ENCODE measurements at regions not wholly inside any gene's neighbourhood (a gene's known extent, or its start where the extent isn't known, plus 50 kb on each side); places are given as distances from the start of the nearest gene placed in this dataset.

DNA sequence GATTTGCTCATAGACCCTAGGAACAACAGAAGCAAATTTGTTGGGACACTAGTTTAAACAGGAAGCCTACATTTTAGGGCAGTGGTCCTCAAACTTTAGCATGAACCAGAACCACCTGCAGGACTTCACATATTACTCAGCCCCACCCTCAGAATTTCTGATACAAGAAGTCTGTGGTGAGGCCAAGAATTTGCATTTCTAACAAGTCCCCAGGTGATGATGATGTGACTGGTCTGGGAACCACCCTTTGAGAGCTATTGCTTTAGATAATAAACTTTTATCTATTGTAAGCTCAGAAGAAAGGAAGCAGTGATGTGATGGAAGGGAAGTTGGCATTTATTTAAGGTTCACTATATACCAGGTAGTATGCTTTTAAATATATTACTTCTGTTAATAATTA is 194.0 kb downstream of the FAM181B start:
- Histone ChIP-seq H3K79me2 (ENCODE audit: control insufficient read depth in 1 of 2, insufficient read depth in 2 of 2, low read length in 2 of 2) (no peaks in the 10 kb centered on the region), H3K27ac (ENCODE audit: low read depth, low read length) (no peak overlapping the region), H3K79me1 (ENCODE audit: low read depth, low read length) (no peaks in the 10 kb centered on the region), H3K56ac (replicated peaks; ENCODE audit: insufficient read length, low read depth, low read length) (no peak overlapping the region), H2BK5ac (ENCODE audit: low read depth, low read length) (no peak overlapping the region), H3K4me3 (ENCODE audit: extremely low read depth in 1 of 4, insufficient read depth in 2 of 4, low read depth in 3 of 4, low read length in 4 of 4) (no peak overlapping the region), H3K23me2 (ENCODE audit: low read depth, low read length) (no peaks in the 10 kb centered on the region), H2BK120ac (replicated peaks; ENCODE audit: low read depth, low read length) (no peak overlapping the region), H2AFZ (ENCODE audit: low read length) (no peak overlapping the region), H3K23ac (ENCODE audit: insufficient read length) (no peak overlapping the region), H4K91ac (replicated peaks; ENCODE audit: insufficient read length, low read length) (no peak overlapping the region), H2BK15ac (ENCODE audit: low read length) (no peak overlapping the region), H2AK5ac (ENCODE audit: low read depth, low read length) (no peak overlapping the region), H3K9ac (replicated peaks in 1 of 4; ENCODE audit: extremely low read depth in 1 of 4, low read depth in 3 of 4, low read length in 3 of 4) (no peak overlapping the region), H3K14ac (ENCODE audit: insufficient read length) (no peak overlapping the region), H3K9me3 (ENCODE audit: insufficient read depth in 2 of 2, low read depth in 1 of 2, low read length in 1 of 2) (no peaks in the 10 kb centered on the region), H3K36me3 (ENCODE audit: control insufficient read depth in 2 of 4, insufficient read depth in 4 of 4, low read length in 3 of 4) (no peaks in the 10 kb centered on the region), H2BK20ac (ENCODE audit: low read length) (no peak overlapping the region), H3K4me2 (ENCODE audit: insufficient read depth in 1 of 2, low read depth in 2 of 2, low read length in 2 of 2) (no peak overlapping the region), H3K18ac (ENCODE audit: extremely low read depth, low read length) (no peak overlapping the region), H4K5ac (ENCODE audit: insufficient read length, low read depth, low read length) (no peak overlapping the region), H4K20me1 (replicated peaks in 1 of 2; ENCODE audit: control insufficient read depth in 1 of 2, insufficient read depth in 2 of 2, low read length in 2 of 2) (no peaks in the 10 kb centered on the region), H3K4me1 (replicated peaks in 1 of 4; ENCODE audit: control insufficient read depth in 3 of 4, insufficient read depth in 4 of 4, low read length in 3 of 4) (no peaks in the 10 kb centered on the region), H3K4ac (replicated peaks; ENCODE audit: insufficient read length, low read depth, low read length) (no peak overlapping the region), H4K8ac (ENCODE audit: extremely low read depth, insufficient read depth, low read length) (no peak overlapping the region), H3K27me3 (replicated peaks in 1 of 4; ENCODE audit: control insufficient read depth in 3 of 4, extremely low read depth in 1 of 4, insufficient read depth in 3 of 4, low read length in 3 of 4) (no peaks in the 10 kb centered on the region), H2BK12ac (ENCODE audit: low read depth, low read length) (no peak overlapping the region)
- CTCF ChIA-PET (ENCODE audit: partially characterized antibody), result interaction anchor here (0.6 kb wide), 1 partner anchor 881 kb away, joined by 3 read pairs; no protein-coding TSS in a partner anchor
- FAIRE-seq, result no peak
- DNase-seq (ENCODE audit: low read depth in 1 of 2, low spot score in 2 of 2), result no peak
- POLR2A ChIA-PET (ENCODE audit: partially characterized antibody), result no interaction called here
- TF ChIP-seq ZNF274 (IDR thresholded peaks at IDR 0.05; ENCODE audit: borderline replicate concordance, extremely low read depth, low read length) (no peak), HDAC6 (IDR thresholded peaks at IDR 0.05; ENCODE audit: low read depth, low read length) (no peak), CREB1 (IDR thresholded peaks at IDR 0.05) (no peak), KDM5A (IDR thresholded peaks at IDR 0.05; ENCODE audit: low read length) (no peak), SIX5 (IDR thresholded peaks at IDR 0.05; ENCODE audit: low read depth, low read length) (no peak), SRF (IDR thresholded peaks at IDR 0.05; ENCODE audit: low read depth, low read length) (no peak), YY1 (IDR thresholded peaks at IDR 0.05; ENCODE audit: low read depth, low read length) (no peak), POU5F1 (IDR thresholded peaks at IDR 0.05; ENCODE audit: low read depth, low read length) (no peak), SP1 (IDR thresholded peaks at IDR 0.05; ENCODE audit: low read depth, low read length) (no peak), BCL11A (IDR thresholded peaks at IDR 0.05; ENCODE audit: low read depth in 2 of 2, low read length in 2 of 2) (no peak), TAF1 (IDR thresholded peaks at IDR 0.05; ENCODE audit: low read depth, low read length) (no peak), CTBP2 (IDR thresholded peaks at IDR 0.05; ENCODE audit: borderline replicate concordance, insufficient read depth, insufficient read length, low read length) (no peak), JUN (IDR thresholded peaks at IDR 0.05; ENCODE audit: low read depth, low read length) (no peak)
- TF ChIP-seq, protein P1, sequence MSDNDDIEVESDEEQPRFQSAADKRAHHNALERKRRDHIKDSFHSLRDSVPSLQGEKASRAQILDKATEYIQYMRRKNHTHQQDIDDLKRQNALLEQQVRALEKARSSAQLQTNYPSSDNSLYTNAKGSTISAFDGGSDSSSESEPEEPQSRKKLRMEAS (IDR thresholded peaks at IDR 0.05), result no peak
- TF ChIP-seq, protein P2, sequence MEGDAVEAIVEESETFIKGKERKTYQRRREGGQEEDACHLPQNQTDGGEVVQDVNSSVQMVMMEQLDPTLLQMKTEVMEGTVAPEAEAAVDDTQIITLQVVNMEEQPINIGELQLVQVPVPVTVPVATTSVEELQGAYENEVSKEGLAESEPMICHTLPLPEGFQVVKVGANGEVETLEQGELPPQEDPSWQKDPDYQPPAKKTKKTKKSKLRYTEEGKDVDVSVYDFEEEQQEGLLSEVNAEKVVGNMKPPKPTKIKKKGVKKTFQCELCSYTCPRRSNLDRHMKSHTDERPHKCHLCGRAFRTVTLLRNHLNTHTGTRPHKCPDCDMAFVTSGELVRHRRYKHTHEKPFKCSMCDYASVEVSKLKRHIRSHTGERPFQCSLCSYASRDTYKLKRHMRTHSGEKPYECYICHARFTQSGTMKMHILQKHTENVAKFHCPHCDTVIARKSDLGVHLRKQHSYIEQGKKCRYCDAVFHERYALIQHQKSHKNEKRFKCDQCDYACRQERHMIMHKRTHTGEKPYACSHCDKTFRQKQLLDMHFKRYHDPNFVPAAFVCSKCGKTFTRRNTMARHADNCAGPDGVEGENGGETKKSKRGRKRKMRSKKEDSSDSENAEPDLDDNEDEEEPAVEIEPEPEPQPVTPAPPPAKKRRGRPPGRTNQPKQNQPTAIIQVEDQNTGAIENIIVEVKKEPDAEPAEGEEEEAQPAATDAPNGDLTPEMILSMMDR (IDR thresholded peaks at IDR 0.05; ENCODE audit: control extremely low read depth in 1 of 3, insufficient read depth in 1 of 3, low read depth in 1 of 3, low read length in 3 of 3), result no peak

Measured in H1 (cell line).